BE2C (cell line): ENCODE measurements at regions not wholly inside any gene's neighbourhood (a gene's known extent, or its start where the extent isn't known, plus 50 kb on each side); places are given as distances from the start of the nearest gene placed in this dataset.

Experiments
- DNase-seq: peaks from one replicate; pipeline ENCODE4 v3.0.0-alpha.2; 2020
- H3K27me3 ChIP-seq: fragments of 250-450 bp; sonication (Bioruptor Pico); 2 replicates; pipeline ENCODE4 v1.5.1; 2020; ENCODE audit warnings: mild to moderate bottlenecking
- H3K36me3 ChIP-seq: fragments of 250-450 bp; sonication (Bioruptor Pico); 2 replicates; pipeline ENCODE4 v1.5.1; 2020; ENCODE audit warnings: mild to moderate bottlenecking
- H3K4me1 ChIP-seq: fragments of 250-450 bp; sonication (Bioruptor Pico); 2 replicates; pipeline ENCODE4 v1.5.1; 2020
- H3K4me3 ChIP-seq: 2 replicates; pipeline ENCODE4 v1.5.1; 2011; ENCODE audit warnings: low read depth, low read length
- H3K9me3 ChIP-seq: fragments of 250-450 bp; sonication (Bioruptor Pico); 2 replicates; pipeline ENCODE4 v1.5.1; 2020
- CTCF ChIP-seq: IDR thresholded peaks from 2 replicates; pipeline ENCODE4 v1.5.1; 2012; ENCODE audit warnings: mild to moderate bottlenecking, low read depth, low read length

DNA sequence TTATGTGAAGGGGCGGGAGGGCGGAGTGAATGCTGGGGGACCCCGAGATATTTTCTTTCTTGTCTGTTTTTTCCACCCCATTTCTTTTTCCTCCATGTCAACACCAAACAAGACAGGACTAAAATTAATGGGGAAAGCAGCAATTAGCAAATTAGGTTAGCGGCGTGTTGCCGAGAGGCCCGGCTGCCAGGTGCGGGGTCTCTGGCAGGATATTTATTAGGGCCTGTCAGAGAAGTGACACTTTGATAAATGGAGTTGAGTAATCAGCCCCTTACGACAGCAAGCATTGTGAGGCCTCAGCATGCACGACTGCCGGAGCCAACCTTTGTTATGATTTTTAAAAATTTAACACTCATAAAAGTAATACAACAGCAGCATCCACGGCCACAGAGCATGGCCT, 193.8 kb downstream of the DHX35 start:
- Histone ChIP-seq H3K4me1 (no peaks in the 10 kb centered on the region), H3K4me3 (no peak overlapping the region), H3K27me3 (no peaks in the 10 kb centered on the region), H3K36me3 (no peaks in the 10 kb centered on the region), H3K9me3 (no peaks in the 10 kb centered on the region)
- DNase-seq = no peak
- TF ChIP-seq CTCF = no peak

- no peaks in the 10 kb centered on the region for H3K9me3 ChIP-seq
- TF ChIP-seq CTCF = no peak
- H3K4me3 ChIP-seq = no peak overlapping the region
- no peaks in the 10 kb centered on the region for H3K4me1 ChIP-seq
- no peaks in the 10 kb centered on the region for H3K36me3 ChIP-seq
- no peak for DNase-seq
- no peaks in the 10 kb centered on the region for H3K27me3 ChIP-seq
These were observed 190.6 kb downstream of the DHX35 start for GRCh38 chr20:39152742-39153141.

DNA sequence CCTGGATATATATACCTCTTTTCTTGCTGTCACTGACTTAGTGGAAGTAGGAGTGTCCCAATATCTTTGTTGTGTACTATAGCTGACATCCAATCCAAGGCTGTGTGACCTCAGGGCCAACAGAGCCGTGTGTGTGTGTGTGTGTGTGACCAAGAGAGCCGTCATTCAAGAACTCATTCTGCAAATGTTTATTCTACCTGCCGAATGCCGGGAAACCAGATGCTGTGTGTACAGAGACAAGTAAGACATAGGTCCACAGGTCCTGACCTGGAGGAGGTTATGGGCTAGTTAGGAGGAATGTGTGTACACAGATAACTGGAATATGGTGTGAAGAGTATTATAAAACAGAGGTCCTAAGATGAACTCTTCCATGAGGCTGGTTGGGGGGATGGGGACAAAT, 190.0 kb downstream of the DHX35 start:
- no peak for DNase-seq
- TF ChIP-seq CTCF = no peak
- H3K27me3 ChIP-seq = no peaks in the 10 kb centered on the region; the same call in 1 of the 2 replicates

DNA sequence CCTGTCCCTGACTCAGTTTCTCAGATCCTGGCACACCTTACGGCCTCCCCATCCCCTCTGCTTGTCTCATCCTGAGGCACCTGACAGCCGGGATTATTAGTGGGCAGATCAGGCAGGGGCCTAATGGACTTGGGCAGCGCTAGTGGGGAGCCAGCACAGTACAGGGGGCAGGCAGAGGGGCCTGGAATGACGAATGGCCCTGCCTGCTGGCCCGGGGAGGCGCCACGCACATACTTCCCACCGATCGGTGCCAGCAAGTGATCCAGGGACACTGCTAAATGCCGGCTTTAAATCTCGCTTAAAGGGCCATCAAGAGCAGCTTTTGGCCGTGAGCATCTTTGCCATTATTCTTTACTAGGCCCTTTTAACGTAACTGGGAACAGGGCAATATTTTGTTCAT, 188.4 kb downstream of the DHX35 start:
- TF ChIP-seq CTCF = no peak
- Histone ChIP-seq H3K4me1 (no peaks in the 10 kb centered on the region), H3K27me3 (no peaks in the 10 kb centered on the region; the same call in 1 of the 2 replicates), H3K9me3 (no peaks in the 10 kb centered on the region), H3K4me3 (no peak overlapping the region), H3K36me3 (no peaks in the 10 kb centered on the region)
- no peak for DNase-seq

More for the DNA sequence above, 190.0 kb downstream of the DHX35 start:
- Histone ChIP-seq H3K4me3 (no peak overlapping the region), H3K4me1 (no peaks in the 10 kb centered on the region), H3K9me3 (no peaks in the 10 kb centered on the region), H3K36me3 (no peaks in the 10 kb centered on the region)

DNA sequence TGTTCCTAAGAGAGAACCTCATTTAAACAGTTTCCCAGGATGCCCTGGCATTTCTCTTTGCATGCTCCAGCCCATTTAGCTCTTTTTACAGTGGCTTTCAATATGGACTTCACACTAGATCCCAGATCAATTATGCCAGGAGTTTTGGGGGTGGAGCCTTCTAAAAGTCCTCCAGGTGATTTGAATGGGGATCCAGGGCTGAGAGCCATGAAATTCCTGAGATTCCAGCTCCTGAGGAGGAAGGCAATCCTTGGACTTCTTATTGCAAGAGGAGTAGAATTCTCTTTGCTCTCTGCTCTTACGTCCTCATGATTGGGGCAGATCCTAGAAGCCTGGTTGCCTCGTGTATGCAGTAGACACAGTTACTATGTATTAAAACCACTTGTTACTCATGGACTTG, 184.2 kb downstream of the DHX35 start:
- Histone ChIP-seq H3K4me1 (no peaks in the 10 kb centered on the region), H3K27me3 (no peaks in the 10 kb centered on the region; the same call in 1 of the 2 replicates), H3K36me3 (no peaks in the 10 kb centered on the region), H3K4me3 (no peak overlapping the region), H3K9me3 (no peaks in the 10 kb centered on the region)
- no peak for TF ChIP-seq CTCF
- no peak for DNase-seq

GRCh38 chr20:39145921-39146320, 183.8 kb downstream of the DHX35 start:
- no peak for DNase-seq
- TF ChIP-seq CTCF = no peak
- H3K4me3 ChIP-seq = no peak overlapping the region
- no peaks in the 10 kb centered on the region for H3K4me1 ChIP-seq
- H3K9me3 ChIP-seq = no peaks in the 10 kb centered on the region
- no peaks in the 10 kb centered on the region for H3K36me3 ChIP-seq
- no peaks in the 10 kb centered on the region; the same call in 1 of the 2 replicates for H3K27me3 ChIP-seq
